ENCODE measurements at regions not wholly inside any gene's neighbourhood (a gene's known extent, or its start where the extent isn't known, plus 50 kb on each side); places are given as distances from the start of the nearest gene placed in this dataset.
"Not testable (repeated sequence)": the region's sequence is repeated elsewhere in the genome, so short reads cannot be mapped to it uniquely, and the experiment has no call there.

DNA sequence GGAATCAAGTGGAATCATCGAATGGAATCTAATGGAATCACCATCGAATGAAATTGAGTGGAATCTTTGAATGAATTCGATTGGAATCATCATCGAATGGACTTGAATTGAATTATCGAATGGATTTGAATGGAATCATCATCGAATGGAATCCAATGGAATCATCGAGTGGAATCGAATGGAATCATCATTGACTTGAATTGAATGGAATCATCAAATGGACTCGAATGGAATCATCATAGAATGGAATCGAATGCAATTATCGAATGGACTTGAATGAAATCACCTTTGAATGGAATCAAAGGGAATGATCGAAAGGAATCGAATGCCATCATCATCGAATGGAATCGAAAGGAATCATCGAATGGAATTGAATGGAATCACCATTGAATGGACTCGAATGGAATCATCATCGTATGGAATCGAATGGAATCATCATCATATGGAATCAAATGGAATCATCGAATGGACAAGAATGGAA, 231.6 kb downstream of the SHCBP1 start:
- DNase-seq (ENCODE audit: low read depth, low spot score), result peak; percentile 93
- not testable (repeated sequence) for H3K4me3 ChIP-seq (ENCODE audit: low read length)

DNA sequence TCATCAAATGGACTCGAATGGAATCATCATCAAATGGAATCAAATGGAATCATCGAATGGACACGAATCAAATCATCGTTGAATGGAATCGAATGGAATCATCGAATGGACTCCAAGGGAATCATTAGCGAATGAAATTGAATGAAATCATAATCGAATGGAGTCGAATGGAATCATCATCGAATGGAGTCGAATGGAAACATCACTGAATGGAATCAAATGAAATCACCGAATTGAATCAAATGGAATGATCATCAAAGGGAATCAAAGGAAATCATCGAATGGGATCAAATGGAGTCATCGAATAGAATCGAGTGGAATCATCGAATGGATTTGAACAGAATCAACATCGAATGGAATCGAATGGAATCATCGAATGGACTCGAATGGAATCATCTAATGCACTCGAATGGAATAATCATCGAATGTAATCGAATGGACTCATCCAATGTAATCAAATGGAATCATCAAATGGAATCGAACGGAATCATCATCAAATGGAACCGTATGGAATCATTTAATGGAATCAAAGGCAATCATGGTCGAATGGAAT, 232.2 kb downstream of the SHCBP1 start:
- not testable (repeated sequence) for DNase-seq (ENCODE audit: low read depth, low spot score); H3K4me3 ChIP-seq (ENCODE audit: low read length)

DNA sequence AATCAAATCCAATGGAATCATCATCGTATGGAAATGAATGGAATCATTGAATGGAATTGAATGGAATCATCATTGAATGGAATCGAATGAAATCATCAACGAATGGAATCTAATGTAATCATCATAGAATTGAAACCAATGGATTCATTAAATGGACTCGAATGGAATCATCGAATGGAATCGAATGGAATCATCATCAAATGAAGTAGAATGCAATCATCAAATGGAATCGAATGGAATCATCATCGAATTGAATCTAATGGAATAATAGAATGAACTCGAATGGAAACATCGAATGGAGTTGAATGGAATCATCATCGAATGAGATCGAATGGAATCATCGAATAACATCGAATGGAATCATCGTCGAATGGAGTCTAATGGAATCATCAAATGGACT, 232.8 kb downstream of the SHCBP1 start:
- not testable (repeated sequence) for H3K4me3 ChIP-seq (ENCODE audit: low read length); DNase-seq (ENCODE audit: low read depth, low spot score)

DNA sequence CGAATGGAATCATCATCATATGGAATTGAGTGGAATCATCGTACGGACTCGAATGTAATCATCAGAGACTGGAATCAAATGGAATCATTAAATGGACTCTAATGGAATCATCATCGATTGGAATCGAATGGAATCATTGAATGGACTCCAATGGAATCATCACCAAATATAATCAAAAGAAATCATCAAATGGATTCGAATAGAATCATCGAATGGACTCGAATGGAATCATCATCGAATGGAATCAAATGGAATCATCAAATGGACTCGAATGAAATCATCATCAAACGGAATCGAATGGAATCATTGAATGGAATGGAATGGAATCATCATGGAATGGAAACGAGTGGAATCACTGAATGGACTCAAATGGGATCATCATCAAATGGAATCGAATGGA, 233.5 kb downstream of the SHCBP1 start:
- not testable (repeated sequence) for DNase-seq (ENCODE audit: low read depth, low spot score); H3K4me3 ChIP-seq (ENCODE audit: low read length)

DNA sequence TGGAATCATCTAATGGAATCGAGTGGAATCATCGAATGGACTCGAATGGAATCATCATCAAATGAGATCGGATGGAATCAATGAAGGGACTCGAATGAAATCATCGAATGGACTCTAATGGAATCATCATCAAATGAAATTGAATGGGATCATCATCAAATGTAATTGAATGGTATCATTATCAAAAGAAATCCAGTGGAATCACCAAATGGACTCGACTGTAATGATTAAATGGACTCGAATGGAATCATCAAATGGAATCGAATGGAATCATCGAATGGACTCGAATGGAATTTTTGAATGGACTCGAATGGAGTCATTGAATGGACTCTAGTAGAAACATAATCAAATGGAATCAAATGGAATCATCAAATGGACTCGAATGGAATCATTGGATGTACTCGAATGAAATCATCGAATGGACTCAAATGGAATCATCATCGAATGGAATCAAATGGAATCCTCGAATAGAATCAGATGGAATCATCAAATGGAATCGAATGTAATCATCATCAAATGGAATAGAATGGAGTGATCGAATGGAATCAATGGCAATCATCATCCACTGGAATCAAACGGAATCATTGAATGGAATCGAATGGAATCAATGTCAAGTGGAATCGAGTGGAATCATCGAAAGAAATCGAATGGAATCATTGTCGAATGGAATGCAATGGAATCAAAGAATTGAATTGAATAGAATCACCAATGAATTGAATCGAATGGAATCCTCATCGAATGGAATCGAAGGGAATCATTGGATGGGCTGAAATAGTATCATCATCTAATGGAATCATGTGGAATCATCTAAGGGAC, 234.2 kb downstream of the SHCBP1 start:
- not testable (repeated sequence) for H3K4me3 ChIP-seq (ENCODE audit: low read length); DNase-seq (ENCODE audit: low read depth, low spot score)

DNA sequence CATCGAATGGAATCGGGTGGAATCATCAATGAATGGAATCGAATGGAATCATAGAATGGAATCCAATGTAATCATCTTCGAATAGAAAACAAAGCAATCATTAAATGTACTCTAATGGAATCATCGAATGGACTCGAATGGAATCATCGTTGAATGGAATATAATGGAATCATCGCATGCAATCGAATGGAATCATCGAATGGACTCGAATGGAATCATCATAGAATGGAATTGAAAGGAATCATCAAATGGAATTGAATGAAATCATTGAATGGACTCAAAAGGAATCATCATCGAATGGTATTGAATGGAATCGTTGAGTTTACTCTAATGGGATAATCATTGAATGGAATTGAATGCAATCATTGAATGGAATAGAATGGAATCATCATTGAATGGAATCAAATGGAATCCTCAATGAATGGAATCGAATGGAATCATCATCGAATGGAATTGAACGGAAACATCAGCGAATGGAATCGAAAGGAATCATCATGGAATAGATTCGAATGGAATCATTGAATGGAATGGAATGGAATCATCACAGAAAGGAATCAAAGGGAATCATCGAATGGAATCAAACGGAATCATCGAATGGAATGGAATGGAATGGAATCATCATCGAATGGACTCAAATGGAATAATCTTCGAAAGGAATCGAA, 234.9 kb downstream of the SHCBP1 start:
- H3K4me3 ChIP-seq (ENCODE audit: low read length); DNase-seq (ENCODE audit: low read depth, low spot score): not testable (repeated sequence)

DNA sequence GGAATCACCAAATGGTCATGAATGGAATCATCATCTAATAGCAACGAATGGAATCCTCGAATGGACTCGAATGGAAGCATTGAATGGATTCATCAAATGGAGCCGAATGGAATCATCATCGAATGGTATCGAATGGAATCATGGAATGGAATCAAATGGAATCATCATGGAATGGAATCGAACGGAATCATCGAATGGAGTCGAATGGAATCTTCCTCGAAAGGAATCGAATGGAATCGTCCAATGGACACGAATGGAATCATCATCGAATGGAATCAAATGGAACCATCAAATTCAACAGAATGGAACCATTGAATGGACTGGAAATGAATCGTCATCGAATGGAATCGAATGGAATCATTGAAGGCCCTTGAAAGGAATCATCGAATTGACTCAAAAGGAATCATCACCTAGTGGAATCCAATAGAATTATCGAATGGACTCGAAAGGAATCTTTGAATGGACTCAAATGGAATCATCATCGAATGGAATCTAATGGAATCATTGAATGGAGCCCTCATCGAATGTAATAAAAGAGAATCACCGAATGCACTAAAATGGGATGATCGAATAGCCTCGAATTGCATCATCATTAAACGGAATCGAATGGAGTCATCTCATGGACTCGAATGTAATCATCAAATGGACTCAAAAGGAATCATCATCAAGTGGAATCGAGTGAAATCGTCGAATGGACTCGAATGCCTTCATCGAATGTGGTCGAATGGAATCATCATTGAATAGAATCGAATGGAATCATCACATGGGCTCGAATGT, 236.7 kb downstream of the SHCBP1 start:
- H3K4me3 ChIP-seq (ENCODE audit: low read length); DNase-seq (ENCODE audit: low read depth, low spot score): not testable (repeated sequence)

DNA sequence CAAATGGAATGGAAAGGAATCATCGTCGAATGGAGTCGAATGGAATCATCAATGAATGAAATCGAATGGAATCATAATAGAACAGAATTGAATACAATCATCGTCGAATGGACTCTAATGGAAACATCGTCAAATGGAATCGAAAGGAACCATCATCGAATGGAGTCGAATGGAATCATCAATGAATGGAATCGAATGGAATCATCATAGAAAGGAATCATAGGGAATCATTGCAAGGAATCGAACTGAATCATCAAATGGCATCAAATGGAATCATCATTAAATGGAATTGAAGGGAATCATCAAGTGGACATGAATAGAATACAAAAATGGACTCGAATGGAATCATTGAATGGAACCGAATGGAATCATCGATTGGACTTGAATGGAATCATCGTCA, 237.6 kb downstream of the SHCBP1 start:
- not testable (repeated sequence) for H3K4me3 ChIP-seq (ENCODE audit: low read length); DNase-seq (ENCODE audit: low read depth, low spot score)

DNA sequence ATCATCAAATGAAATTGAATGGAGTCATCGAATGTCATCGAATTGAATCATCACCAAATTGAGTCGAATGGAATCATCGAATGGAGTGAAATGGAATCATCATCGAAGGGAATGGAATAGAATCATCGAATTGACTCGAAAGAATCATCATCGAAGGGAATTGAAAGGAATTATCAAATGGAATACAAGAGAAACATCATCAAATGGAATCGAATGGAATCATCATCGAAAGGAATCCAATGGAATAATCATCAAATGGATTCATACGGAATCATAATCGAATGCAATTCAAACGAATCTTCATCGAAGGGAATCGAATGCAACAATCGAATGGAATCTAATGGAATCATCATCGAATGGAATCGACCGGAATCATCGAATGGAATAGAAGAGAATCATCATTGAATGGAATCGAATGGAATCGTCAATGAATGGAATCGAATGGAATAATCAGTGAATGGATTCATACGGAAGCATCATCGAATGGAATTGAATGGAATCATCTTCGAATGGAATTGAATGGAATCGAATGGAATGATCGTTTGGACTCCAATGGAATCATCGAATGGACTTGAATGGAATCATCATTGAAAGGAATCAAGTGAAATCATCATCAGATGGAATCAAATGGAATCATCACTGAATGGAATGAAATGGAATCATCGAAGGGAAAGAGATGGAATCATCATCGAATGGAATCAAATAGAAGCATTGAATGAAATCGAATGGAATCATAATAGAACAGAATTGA, 238.2 kb downstream of the SHCBP1 start:
- not testable (repeated sequence) for H3K4me3 ChIP-seq (ENCODE audit: low read length)
- DNase-seq (ENCODE audit: low read depth, low spot score), result peak; percentile 51

DNA sequence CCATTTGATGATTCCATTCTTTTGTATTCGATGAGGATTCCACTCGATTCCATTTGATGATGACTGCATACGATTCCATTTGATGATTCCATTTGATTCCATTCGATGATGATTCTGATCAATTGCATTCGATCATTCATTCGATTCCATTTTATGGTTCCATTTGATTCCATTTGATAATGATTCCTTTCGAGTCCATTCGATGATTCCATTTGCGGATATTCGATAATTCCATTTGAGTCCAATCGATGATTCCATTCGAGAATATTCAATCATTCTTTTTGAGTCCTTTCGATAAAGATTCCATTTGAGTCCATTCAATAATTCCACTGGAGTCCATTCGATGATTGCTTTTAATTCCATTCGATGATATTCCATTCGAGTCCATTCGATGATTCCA, 239.1 kb downstream of the SHCBP1 start:
- DNase-seq (ENCODE audit: low read depth, low spot score); H3K4me3 ChIP-seq (ENCODE audit: low read length): not testable (repeated sequence)

DNA sequence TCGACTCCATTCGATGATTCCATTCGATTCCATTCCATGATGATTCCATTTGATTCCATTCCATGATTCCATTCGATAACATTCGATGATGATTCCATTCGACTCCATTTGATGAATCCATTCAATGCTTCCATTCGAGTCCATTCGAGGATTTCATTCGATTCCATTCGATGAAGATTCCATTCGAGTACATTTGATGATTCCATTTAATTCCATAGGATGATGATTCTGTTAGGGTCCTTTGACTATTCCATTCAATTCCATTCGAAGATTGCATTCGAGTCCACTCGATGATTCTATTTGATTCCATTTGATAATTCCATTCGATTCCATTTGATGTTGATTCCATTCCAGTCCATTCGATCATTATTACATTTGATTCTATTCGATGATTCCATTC, 239.8 kb downstream of the SHCBP1 start:
- not testable (repeated sequence) for H3K4me3 ChIP-seq (ENCODE audit: low read length); DNase-seq (ENCODE audit: low read depth, low spot score)
